ENCODE measurements at regions not wholly inside any gene's neighbourhood (a gene's known extent, or its start where the extent isn't known, plus 50 kb on each side); places are given as distances from the start of the nearest gene placed in this dataset.

DNA sequence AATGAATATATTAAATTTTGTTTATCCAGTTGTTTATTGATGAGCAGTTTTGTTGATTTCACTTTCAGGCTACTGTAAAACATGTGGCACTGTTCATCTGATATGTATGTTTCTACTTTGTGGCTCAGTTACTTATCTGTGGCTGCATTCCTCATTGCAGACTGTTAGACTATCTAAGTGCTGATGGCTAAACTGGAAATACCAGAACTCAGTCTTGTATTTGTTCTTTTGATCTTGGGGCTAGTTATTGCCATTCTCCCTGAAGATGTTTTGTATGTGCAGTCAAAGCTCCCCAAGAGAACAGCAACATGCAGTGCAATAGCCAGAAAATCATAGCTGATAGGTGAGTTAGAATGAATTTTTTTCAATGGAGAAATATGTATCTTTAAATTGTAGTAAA, 162.2 kb downstream of the GADD45G start:
- intact Hi-C loops (cut with DNase I), result no loop called here
- H3K4me1 ChIP-seq, result peaks cover 0 to 5% of the 10 kb centered on the region in 2 donors
- no peaks in the 10 kb centered on the region for H3K36me3 ChIP-seq
- no peak overlapping the region for H3K4me3 ChIP-seq
- DNase-seq (no peak), ATAC-seq (no peak)
- no peak overlapping the region for H3K27ac ChIP-seq
- H3K9me3 ChIP-seq, result no peaks in the 10 kb centered on the region
- no peaks in the 10 kb centered on the region for H3K27me3 ChIP-seq
- TF ChIP-seq, protein P1, sequence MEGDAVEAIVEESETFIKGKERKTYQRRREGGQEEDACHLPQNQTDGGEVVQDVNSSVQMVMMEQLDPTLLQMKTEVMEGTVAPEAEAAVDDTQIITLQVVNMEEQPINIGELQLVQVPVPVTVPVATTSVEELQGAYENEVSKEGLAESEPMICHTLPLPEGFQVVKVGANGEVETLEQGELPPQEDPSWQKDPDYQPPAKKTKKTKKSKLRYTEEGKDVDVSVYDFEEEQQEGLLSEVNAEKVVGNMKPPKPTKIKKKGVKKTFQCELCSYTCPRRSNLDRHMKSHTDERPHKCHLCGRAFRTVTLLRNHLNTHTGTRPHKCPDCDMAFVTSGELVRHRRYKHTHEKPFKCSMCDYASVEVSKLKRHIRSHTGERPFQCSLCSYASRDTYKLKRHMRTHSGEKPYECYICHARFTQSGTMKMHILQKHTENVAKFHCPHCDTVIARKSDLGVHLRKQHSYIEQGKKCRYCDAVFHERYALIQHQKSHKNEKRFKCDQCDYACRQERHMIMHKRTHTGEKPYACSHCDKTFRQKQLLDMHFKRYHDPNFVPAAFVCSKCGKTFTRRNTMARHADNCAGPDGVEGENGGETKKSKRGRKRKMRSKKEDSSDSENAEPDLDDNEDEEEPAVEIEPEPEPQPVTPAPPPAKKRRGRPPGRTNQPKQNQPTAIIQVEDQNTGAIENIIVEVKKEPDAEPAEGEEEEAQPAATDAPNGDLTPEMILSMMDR (IDR thresholded peaks at IDR 0.05), result no peak

DNA sequence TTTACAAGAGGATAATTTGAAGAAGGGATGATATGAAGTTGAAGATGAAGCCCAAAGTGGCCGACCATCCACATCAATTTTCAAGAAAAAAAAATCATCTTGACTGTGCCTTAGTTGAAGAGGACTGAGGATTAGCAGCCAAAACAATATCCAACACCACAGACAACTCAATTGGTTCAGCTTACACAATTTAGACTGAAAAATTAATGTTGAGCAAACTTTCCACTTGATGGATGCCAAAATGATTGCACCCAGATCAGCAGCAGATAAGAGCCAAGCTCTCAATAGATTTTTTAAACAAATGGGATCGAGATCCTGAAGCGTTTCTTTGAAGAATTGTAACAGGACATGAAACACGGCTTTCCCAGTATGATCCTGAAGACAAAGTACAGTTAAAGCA, 163.2 kb downstream of the GADD45G start:
- Histone ChIP-seq H3K4me1 (peaks cover 0 to 5% of the 10 kb centered on the region in 2 donors), H3K36me3 (no peaks in the 10 kb centered on the region), H3K9me3 (no peaks in the 10 kb centered on the region), H3K27me3 (no peaks in the 10 kb centered on the region), H3K4me3 (no peak overlapping the region), H3K27ac (no peak overlapping the region)
- DNase-seq (no peak), ATAC-seq (no peak)
- intact Hi-C loops (cut with DNase I), result no loop called here
- TF ChIP-seq, protein P1 (IDR thresholded peaks at IDR 0.05), result no peak

DNA sequence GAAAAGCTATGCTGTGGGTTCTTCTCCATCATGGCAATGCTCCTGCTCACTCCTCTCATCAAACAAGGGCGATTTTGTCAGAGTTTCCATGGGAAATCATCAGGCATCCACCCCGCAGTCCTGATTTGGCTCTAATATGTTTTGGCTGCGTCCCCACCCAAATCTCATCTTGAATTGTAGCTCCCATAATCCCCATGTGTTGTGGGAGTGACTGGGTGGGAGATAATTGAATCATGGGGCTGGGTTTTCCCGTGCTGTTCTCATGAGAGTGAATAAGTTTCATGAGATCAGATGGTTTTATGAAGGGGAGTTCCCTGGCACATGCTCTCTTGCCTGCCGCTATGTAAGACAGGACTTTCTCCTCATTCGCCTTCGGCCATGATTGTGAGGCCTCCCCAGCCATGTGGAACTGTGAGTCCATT, 163.8 kb downstream of the GADD45G start:
- Histone ChIP-seq H3K27ac (no peak overlapping the region), H3K4me3 (no peak overlapping the region), H3K27me3 (no peaks in the 10 kb centered on the region), H3K9me3 (no peaks in the 10 kb centered on the region), H3K36me3 (no peaks in the 10 kb centered on the region), H3K4me1 (peaks cover 0 to 5% of the 10 kb centered on the region in 2 donors)
- no peak for DNase-seq
- intact Hi-C loops (cut with DNase I), result no loop called here
- TF ChIP-seq, protein P1 (IDR thresholded peaks at IDR 0.05), result no peak
- ATAC-seq, result no peak

DNA sequence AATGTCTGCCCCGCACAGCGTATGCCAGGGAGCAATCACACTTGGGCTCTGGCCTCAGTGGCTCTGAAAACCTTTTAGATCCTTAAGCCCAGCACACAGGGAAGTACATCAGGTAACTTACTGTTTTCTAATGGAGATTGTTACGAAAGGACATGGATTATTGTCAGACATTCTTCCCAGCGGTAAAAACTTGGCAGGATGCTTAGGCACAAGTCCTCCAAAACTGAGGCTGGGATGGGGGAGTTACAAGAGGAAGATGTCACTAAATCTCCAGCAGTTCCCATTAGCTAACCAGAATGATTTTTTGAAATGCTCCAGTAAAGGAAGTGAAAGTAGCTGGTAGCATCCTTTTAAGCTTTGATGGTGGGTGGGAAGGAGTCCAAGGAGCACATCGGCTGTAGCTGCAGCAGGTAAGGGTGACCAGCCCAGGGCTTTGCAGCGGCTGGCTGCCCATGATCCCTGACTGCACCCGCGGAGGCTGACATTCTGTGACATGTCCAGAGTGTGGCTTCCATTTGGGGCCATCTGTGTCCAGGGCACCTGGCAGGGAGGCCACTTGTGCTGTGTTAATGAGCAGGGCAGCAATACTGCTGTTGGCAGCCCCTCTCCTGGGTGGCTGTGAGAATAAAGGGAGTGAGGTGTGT, 165.8 kb downstream of the GADD45G start:
- Histone ChIP-seq H3K4me1 (peaks cover 0 to 5% of the 10 kb centered on the region in 2 donors), H3K9me3 (no peaks in the 10 kb centered on the region), H3K27me3 (no peaks in the 10 kb centered on the region), H3K36me3 (no peaks in the 10 kb centered on the region), H3K27ac (no peak overlapping the region), H3K4me3 (no peak overlapping the region)
- intact Hi-C loops (cut with DNase I), result no loop called here
- TF ChIP-seq, protein P1 (IDR thresholded peaks at IDR 0.05), result no peak
- DNase-seq, result no peak
- no peak for ATAC-seq

DNA sequence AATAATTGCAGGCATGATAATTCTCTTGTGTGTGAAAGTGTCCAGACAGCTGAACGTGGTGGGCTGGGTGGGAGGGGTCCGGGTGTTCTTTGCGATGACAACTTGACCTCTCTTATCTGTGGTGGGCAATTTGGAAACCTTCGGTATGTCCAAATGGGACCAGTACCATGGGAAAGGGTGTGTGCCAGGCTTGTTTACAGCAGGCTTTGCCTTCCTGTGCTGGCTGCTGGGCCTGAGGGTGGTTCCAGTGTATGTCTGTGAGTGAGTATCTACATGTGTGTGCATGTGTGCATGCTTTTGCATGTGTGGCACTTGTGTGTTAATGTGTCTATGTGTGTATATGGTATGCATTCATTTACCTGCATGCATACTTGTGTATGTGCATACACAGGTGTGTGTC, 166.4 kb downstream of the GADD45G start:
- ATAC-seq (no peak), DNase-seq (no peak)
- no peaks in the 10 kb centered on the region for H3K27me3 ChIP-seq
- no peak overlapping the region for H3K27ac ChIP-seq
- no peaks in the 10 kb centered on the region for H3K9me3 ChIP-seq
- no peaks in the 10 kb centered on the region for H3K36me3 ChIP-seq
- H3K4me3 ChIP-seq, result no peak overlapping the region
- peaks cover 0 to 5% of the 10 kb centered on the region in 2 donors for H3K4me1 ChIP-seq
- TF ChIP-seq, protein P1 (IDR thresholded peaks at IDR 0.05), result no peak
- intact Hi-C loops (cut with DNase I), result no loop called here
